Progenitor cell of endocrine pancreas (in vitro differentiated cells): ENCODE measurements at regions not wholly inside any gene's neighbourhood (a gene's known extent, or its start where the extent isn't known, plus 50 kb on each side); places are given as distances from the start of the nearest gene placed in this dataset.

ENCODE experiments used
- DNase-seq: peaks from one replicate; pipeline ENCODE4 v3.0.0; 2021; ENCODE audit warnings: low spot score; ENCODE audit not compliant: unreplicated experiment
- H3K27ac Mint-ChIP-seq: 2 replicates; pipeline ENCODE4 v1.8.0; 2021; ENCODE audit warnings: mild to moderate bottlenecking, moderate library complexity, mixed read lengths
- H3K27me3 Mint-ChIP-seq: 2 replicates; pipeline ENCODE4 v1.8.0; 2021; ENCODE audit warnings: mixed read lengths
- H3K36me3 Mint-ChIP-seq: 2 replicates; pipeline ENCODE4 v1.8.0; 2022; ENCODE audit warnings: mixed read lengths; ENCODE audit not compliant: insufficient read depth
- H3K4me1 Mint-ChIP-seq: 2 replicates; pipeline ENCODE4 v1.8.0; 2021; ENCODE audit warnings: low read depth, mixed read lengths
- H3K4me3 Mint-ChIP-seq: 2 replicates; pipeline ENCODE4 v1.8.0; 2021; ENCODE audit warnings: low read depth, mild to moderate bottlenecking, moderate library complexity, mixed read lengths
- H3K9me3 Mint-ChIP-seq: 2 replicates; pipeline ENCODE4 v1.8.0; 2021; ENCODE audit warnings: low read depth, mixed read lengths
- TF ChIP-seq, protein P1 (sequence below): fragments of 200-600 bp; sonication (generic); IDR thresholded peaks from one replicate; pipeline ENCODE4 v1.5.0; 2021; ENCODE audit warnings: antibody characterized with exemption, mild to moderate bottlenecking; ENCODE audit not compliant: unreplicated experiment

DNA sequence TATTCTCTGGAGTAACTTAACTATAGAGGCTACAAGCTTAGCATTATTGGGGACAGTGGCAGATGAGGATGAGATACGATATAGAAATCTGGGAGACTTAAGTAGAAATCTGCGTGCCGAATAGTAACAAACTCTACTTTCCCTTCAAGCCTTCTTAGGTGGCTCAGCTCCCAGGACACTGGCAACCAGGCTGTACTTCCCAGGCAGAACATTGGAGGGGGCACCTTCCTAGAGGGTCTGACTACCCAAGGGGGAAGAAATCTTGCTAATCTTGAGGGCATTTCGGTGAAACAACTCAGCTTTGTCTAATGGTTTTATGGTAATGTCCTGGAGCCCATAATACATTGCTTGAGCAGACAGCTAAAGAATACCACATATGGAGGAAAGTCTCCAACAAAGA lies 126.2 kb upstream of the DTNA start:
- TF ChIP-seq, protein P1, sequence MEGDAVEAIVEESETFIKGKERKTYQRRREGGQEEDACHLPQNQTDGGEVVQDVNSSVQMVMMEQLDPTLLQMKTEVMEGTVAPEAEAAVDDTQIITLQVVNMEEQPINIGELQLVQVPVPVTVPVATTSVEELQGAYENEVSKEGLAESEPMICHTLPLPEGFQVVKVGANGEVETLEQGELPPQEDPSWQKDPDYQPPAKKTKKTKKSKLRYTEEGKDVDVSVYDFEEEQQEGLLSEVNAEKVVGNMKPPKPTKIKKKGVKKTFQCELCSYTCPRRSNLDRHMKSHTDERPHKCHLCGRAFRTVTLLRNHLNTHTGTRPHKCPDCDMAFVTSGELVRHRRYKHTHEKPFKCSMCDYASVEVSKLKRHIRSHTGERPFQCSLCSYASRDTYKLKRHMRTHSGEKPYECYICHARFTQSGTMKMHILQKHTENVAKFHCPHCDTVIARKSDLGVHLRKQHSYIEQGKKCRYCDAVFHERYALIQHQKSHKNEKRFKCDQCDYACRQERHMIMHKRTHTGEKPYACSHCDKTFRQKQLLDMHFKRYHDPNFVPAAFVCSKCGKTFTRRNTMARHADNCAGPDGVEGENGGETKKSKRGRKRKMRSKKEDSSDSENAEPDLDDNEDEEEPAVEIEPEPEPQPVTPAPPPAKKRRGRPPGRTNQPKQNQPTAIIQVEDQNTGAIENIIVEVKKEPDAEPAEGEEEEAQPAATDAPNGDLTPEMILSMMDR = no peak
- H3K27me3 Mint-ChIP-seq = no peaks in the 10 kb centered on the region
- peaks cover 13% of the 10 kb centered on the region for H3K9me3 Mint-ChIP-seq
- H3K36me3 Mint-ChIP-seq = peaks cover 8% of the 10 kb centered on the region
- no peaks in the 10 kb centered on the region for H3K4me1 Mint-ChIP-seq
- H3K27ac Mint-ChIP-seq = no peak overlapping the region
- no peak overlapping the region for H3K4me3 Mint-ChIP-seq
- no peak for DNase-seq

DNA sequence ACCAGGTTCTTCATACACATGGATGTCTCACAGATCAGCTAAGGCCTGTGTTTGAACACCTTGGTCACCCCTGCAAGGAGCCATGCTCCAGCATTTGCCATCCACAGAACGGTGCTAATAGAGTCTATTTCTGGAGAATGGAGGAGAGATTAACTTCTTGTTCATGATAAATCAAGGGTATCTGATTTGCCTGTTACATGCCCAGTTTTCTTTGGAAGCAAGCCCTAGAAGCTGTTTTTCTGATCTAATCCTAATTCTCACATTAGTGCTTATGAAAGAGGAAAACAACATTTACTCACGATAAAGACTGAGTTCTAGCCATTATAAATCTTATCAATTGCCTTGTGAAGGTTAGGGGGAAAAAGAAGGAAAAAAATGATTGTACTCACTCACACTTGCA lies 119.6 kb upstream of the DTNA start:
- Mint-ChIP-seq H3K36me3 (no peaks in the 10 kb centered on the region), H3K9me3 (no peaks in the 10 kb centered on the region), H3K27me3 (no peaks in the 10 kb centered on the region), H3K27ac (no peak overlapping the region), H3K4me3 (no peak overlapping the region), H3K4me1 (peaks cover 26% of the 10 kb centered on the region)
- no peak for DNase-seq
- TF ChIP-seq, protein P1 = no peak

DNA sequence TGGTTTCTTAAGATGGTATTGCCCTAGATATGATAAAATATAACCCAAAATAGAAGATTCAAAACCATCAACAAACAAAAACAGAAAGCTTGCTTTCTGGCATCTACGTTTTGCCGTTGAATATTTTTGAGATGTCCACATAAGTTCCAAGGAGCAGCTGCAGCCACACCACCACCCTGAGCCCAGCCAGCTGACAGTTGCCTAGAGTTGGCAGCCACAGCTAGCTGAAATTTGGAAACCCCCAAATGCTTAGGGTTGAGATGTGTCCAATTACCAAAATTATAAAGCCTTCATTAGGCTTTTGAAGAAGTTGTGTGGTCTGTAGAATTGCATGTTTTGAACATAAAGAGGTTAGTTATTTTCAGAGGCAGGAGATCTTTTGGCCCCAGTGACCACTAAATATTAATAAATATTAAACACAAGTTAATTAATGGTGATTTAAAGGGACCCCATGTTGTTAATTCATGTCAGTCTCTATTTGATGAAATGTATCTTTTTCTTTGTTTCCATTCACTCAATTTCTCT lies 118.1 kb upstream of the DTNA start:
- no peaks in the 10 kb centered on the region for H3K36me3 Mint-ChIP-seq
- H3K4me3 Mint-ChIP-seq = no peak overlapping the region
- TF ChIP-seq, protein P1 = no peak
- no peak for DNase-seq
- H3K4me1 Mint-ChIP-seq = peaks cover 29% of the 10 kb centered on the region
- H3K27ac Mint-ChIP-seq = no peak overlapping the region
- no peaks in the 10 kb centered on the region for H3K9me3 Mint-ChIP-seq
- H3K27me3 Mint-ChIP-seq = no peaks in the 10 kb centered on the region

DNA sequence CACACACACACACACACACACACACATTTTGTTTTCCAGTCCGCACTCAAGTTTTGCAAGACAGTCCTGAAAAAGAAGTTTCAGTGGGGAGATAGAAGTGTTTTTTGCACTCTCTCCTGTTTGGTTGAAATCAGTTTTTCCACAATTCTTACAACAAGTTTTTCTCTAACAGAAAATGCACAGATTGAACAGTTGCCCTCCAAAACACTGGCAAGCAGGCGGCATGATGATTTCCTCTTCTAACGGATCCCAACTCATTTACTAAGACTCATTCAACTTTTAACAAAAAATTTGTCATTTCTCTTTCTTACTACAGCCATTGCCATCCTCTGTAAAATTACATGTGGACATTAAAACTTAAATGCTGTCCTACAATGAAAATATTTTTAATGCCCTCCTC lies 117.6 kb upstream of the DTNA start:
- Mint-ChIP-seq H3K36me3 (peaks cover 1% of the 10 kb centered on the region), H3K4me1 (peaks cover 29% of the 10 kb centered on the region), H3K27ac (peak overlapping the region; percentile 9), H3K4me3 (peak overlapping the region; percentile 73), H3K27me3 (no peaks in the 10 kb centered on the region), H3K9me3 (no peaks in the 10 kb centered on the region)
- TF ChIP-seq, protein P1 = no peak
- DNase-seq = no peak

DNA sequence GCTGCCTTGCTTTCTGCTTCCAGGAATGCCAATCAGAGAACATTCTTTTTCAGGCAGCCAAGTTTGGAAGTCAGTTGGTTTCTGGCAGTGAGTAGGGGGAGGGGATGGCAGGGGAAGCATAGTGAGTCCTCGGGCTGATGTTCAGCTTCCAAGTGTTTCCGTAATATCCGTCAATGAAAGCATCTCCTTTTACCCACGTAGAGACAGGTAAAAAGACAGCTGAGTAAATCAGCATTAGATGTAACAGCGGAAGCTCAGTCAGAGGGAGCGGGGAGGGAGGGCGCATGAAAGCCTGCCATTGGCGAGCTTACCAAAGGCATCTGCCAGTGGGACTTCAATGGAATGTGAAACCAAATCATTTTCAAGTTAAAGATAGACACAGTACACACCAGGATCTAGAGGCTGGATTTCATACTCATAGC lies 117.1 kb upstream of the DTNA start:
- Mint-ChIP-seq H3K27me3 (no peaks in the 10 kb centered on the region), H3K4me1 (peaks cover 29% of the 10 kb centered on the region), H3K27ac (peak overlapping the region; percentile 90), H3K4me3 (peak overlapping the region; percentile 73), H3K9me3 (no peaks in the 10 kb centered on the region), H3K36me3 (peaks cover 1% of the 10 kb centered on the region)
- peak; percentile 12 for DNase-seq
- TF ChIP-seq, protein P1 = no peak
